ENCODE measurements at regions not wholly inside any gene's neighbourhood (a gene's known extent, or its start where the extent isn't known, plus 50 kb on each side); places are given as distances from the start of the nearest gene placed in this dataset.

DNA sequence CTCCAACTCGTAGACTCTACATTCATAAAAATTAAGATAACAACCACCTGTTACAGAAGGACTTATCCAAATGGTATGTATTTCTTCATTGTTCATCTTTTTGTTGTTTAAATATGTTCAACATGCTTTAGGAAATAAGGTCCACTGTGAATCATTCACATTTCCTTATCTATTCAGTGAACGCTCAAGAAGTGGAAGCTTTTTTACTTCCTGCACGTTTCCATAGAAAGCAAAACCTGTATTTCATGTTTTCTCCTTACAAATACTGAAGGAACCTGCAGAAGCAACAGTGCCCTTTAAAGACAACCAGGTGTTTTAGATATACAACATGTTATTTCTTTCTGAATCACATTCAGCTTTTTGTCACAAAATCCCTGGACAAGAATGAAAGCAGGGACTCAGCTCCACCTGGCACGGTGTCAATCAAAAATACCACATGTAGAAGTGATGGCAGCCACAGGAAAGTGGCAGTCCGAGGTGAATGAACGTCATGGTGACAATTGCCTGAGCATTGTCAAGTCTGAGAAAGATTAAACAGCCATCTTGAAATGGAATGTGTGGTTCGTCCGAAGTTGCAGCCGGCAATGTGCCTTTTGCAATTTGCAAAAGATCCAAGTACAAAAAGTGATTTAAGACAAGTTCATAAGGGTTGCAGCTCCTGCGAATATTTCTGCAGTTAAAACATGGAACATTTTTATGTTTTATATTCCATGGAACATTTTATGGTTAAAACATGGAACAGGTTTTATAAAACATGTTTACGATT lies 66.7 kb upstream of the RIPOR2 start:
- H3K9me3 ChIP-seq (ENCODE audit: control insufficient read depth, low read depth, low read length), result no peaks in the 10 kb centered on the region
- H3K9ac ChIP-seq (ENCODE audit: low read length), result no peak overlapping the region
- H3K36me3 ChIP-seq (ENCODE audit: control insufficient read depth, low read depth, low read length), result no peaks in the 10 kb centered on the region
- no peak overlapping the region for H3K27ac ChIP-seq (ENCODE audit: low read length)
- no peak overlapping the region for H3K4me3 ChIP-seq (ENCODE audit: low read length)
- H3K27me3 ChIP-seq (ENCODE audit: control insufficient read depth, insufficient read depth, low read length), result no peaks in the 10 kb centered on the region
- H3K4me1 ChIP-seq (ENCODE audit: control insufficient read depth, low read depth, low read length), result peaks cover 10% of the 10 kb centered on the region

DNA sequence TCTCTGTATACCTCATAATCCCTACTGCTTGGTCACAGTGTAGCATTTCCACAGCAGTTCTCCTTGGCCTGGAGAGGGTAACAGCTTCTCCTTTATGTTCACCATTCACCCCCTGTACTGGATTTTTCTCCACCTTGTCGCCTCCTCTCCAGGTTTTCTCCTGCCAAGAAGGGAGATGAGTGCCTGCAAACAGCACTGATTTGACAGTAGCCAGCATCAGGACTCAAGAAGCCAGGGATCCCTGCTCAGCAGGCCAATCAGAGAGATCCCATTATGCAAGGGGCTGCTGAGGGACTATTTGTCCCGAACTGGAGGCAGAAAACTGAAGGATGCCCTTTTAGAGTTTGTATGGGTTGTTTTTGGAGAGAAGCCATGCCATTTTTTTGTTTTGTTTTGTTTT lies 68.6 kb upstream of the RIPOR2 start:
- no peaks in the 10 kb centered on the region for H3K36me3 ChIP-seq (ENCODE audit: control insufficient read depth, low read depth, low read length)
- H3K27me3 ChIP-seq (ENCODE audit: control insufficient read depth, insufficient read depth, low read length), result no peaks in the 10 kb centered on the region

GRCh38 chr6:25005010-25005409 lies 69.2 kb upstream of the RIPOR2 start:
- Histone ChIP-seq H3K9me3 (ENCODE audit: control insufficient read depth, low read depth, low read length) (no peaks in the 10 kb centered on the region), H3K9ac (ENCODE audit: low read length) (no peak overlapping the region), H3K4me3 (ENCODE audit: low read length) (no peak overlapping the region), H3K27ac (ENCODE audit: low read length) (no peak overlapping the region), H3K36me3 (ENCODE audit: control insufficient read depth, low read depth, low read length) (no peaks in the 10 kb centered on the region), H3K27me3 (ENCODE audit: control insufficient read depth, insufficient read depth, low read length) (no peaks in the 10 kb centered on the region), H3K4me1 (ENCODE audit: control insufficient read depth, low read depth, low read length) (no peaks in the 10 kb centered on the region)

More for the DNA sequence above, 68.6 kb upstream of the RIPOR2 start:
- Histone ChIP-seq H3K9ac (ENCODE audit: low read length) (no peak overlapping the region), H3K27ac (ENCODE audit: low read length) (no peak overlapping the region), H3K4me3 (ENCODE audit: low read length) (no peak overlapping the region), H3K9me3 (ENCODE audit: control insufficient read depth, low read depth, low read length) (no peaks in the 10 kb centered on the region), H3K4me1 (ENCODE audit: control insufficient read depth, low read depth, low read length) (no peaks in the 10 kb centered on the region)

GRCh38 chr6:25006075-25006474 lies 70.3 kb upstream of the RIPOR2 start:
- Histone ChIP-seq H3K36me3 (ENCODE audit: control insufficient read depth, low read depth, low read length) (no peaks in the 10 kb centered on the region), H3K27me3 (ENCODE audit: control insufficient read depth, insufficient read depth, low read length) (no peaks in the 10 kb centered on the region), H3K9me3 (ENCODE audit: control insufficient read depth, low read depth, low read length) (no peaks in the 10 kb centered on the region), H3K4me3 (ENCODE audit: low read length) (no peak overlapping the region), H3K27ac (ENCODE audit: low read length) (no peak overlapping the region), H3K4me1 (ENCODE audit: control insufficient read depth, low read depth, low read length) (no peaks in the 10 kb centered on the region), H3K9ac (ENCODE audit: low read length) (no peak overlapping the region)

GRCh38 chr6:25006565-25007001 lies 70.8 kb upstream of the RIPOR2 start:
- H3K36me3 ChIP-seq (ENCODE audit: control insufficient read depth, low read depth, low read length), result no peaks in the 10 kb centered on the region
- no peak overlapping the region for H3K9ac ChIP-seq (ENCODE audit: low read length)
- H3K27me3 ChIP-seq (ENCODE audit: control insufficient read depth, insufficient read depth, low read length), result no peaks in the 10 kb centered on the region
- H3K4me3 ChIP-seq (ENCODE audit: low read length), result no peak overlapping the region
- no peak overlapping the region for H3K27ac ChIP-seq (ENCODE audit: low read length)
- no peaks in the 10 kb centered on the region for H3K4me1 ChIP-seq (ENCODE audit: control insufficient read depth, low read depth, low read length)
- no peaks in the 10 kb centered on the region for H3K9me3 ChIP-seq (ENCODE audit: control insufficient read depth, low read depth, low read length)

DNA sequence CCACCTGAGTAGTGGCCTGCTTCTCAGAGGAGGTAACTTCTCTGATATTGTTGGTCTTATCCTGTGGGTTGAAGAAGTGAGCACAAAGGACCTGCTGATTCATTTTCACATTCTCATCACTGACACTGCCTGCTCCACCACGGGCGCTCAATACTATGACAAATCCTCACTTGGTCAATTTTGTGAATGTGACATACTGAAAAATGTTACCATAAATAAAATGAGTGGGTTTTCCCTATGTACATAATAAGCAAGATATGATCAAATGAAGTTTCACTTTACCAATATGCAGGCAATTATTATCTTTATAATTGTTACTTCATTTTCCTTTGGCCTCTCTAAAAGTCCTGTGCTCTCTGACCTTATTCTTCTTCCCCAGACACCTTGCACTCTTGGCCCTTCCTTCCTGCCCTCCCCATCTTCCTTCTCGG lies 71.5 kb upstream of the RIPOR2 start:
- Histone ChIP-seq H3K9ac (ENCODE audit: low read length) (no peak overlapping the region), H3K9me3 (ENCODE audit: control insufficient read depth, low read depth, low read length) (no peaks in the 10 kb centered on the region), H3K27ac (ENCODE audit: low read length) (no peak overlapping the region), H3K4me3 (ENCODE audit: low read length) (no peak overlapping the region), H3K36me3 (ENCODE audit: control insufficient read depth, low read depth, low read length) (no peaks in the 10 kb centered on the region), H3K4me1 (ENCODE audit: control insufficient read depth, low read depth, low read length) (no peaks in the 10 kb centered on the region), H3K27me3 (ENCODE audit: control insufficient read depth, insufficient read depth, low read length) (no peaks in the 10 kb centered on the region)

DNA sequence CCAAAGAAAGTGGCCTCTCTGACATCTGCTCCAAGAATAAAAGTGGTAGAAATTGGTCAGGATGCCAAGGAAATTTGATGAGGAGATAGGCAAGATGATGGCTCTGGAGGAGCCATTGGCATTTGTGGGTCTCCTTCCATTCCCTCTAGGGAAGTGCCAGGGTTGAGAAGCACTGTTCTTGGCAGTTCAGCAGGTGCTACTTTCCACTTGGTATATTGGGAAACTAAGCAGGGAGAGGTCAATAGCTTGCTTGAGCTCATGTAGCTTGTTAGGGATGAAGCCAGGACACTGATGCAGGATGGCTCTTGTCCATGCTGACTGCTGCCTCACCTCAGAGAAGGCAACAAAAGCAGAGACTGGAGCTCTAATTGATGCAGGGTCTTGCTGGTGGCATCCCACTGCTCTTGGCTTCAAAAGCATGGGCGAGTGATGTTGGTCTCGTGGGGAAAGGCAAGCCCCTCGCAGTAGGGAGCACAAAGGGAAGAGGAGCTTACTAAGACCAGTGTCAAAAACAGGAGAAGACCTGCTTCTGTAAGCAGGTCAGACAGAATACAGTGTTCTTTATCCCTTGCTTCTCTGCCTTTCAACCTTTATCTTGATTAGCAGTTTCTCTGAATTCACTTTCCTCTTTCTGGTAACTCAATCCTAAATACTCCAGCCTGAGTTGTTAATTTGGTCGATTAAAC lies 73.1 kb upstream of the RIPOR2 start:
- Histone ChIP-seq H3K9me3 (ENCODE audit: control insufficient read depth, low read depth, low read length) (no peaks in the 10 kb centered on the region), H3K4me3 (ENCODE audit: low read length) (no peak overlapping the region), H3K9ac (ENCODE audit: low read length) (no peak overlapping the region), H3K27me3 (ENCODE audit: control insufficient read depth, insufficient read depth, low read length) (no peaks in the 10 kb centered on the region), H3K27ac (ENCODE audit: low read length) (no peak overlapping the region), H3K36me3 (ENCODE audit: control insufficient read depth, low read depth, low read length) (no peaks in the 10 kb centered on the region), H3K4me1 (ENCODE audit: control insufficient read depth, low read depth, low read length) (no peaks in the 10 kb centered on the region)

DNA sequence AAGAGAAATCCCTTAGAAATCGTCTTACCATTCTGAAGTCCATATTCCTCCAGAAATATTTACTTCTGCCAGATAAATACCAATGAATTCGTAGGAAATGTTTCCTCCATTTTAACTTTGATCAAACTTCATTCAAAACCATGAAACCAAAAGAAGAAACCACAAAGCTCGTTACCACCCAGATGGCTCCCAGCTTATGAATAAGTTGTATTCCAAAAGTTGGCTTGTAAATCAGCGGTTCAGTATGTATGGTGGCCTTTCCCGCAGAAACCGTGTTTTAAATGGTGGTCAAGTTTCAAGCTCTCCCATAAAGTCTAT lies 73.6 kb upstream of the RIPOR2 start:
- no peak overlapping the region for H3K9ac ChIP-seq (ENCODE audit: low read length)
- no peak overlapping the region for H3K4me3 ChIP-seq (ENCODE audit: low read length)
- no peak overlapping the region for H3K27ac ChIP-seq (ENCODE audit: low read length)
- no peaks in the 10 kb centered on the region for H3K4me1 ChIP-seq (ENCODE audit: control insufficient read depth, low read depth, low read length)
- no peaks in the 10 kb centered on the region for H3K27me3 ChIP-seq (ENCODE audit: control insufficient read depth, insufficient read depth, low read length)
- no peaks in the 10 kb centered on the region for H3K9me3 ChIP-seq (ENCODE audit: control insufficient read depth, low read depth, low read length)
- H3K36me3 ChIP-seq (ENCODE audit: control insufficient read depth, low read depth, low read length), result no peaks in the 10 kb centered on the region

DNA sequence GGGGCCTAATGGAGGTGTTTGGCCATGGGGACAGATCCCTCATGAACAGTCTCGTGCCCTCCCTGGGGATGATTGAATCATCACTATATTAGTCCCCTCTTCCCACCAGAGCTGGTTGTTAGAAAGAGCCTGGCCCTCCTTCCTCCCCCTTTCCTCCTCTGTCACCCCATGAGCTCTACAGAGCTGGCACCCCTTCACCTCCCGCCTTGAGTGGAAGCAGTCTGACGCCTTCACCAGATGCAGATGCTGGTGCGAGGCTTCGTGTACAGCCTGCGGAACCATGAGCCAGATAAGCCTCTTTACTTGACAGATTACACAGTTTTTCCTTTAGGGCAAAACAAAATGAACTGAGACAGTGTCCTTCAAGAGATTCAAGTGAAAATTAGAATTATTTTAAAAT lies 74.4 kb upstream of the RIPOR2 start:
- Histone ChIP-seq H3K27me3 (ENCODE audit: control insufficient read depth, insufficient read depth, low read length) (no peaks in the 10 kb centered on the region), H3K9ac (ENCODE audit: low read length) (no peak overlapping the region), H3K36me3 (ENCODE audit: control insufficient read depth, low read depth, low read length) (no peaks in the 10 kb centered on the region), H3K4me3 (ENCODE audit: low read length) (no peak overlapping the region), H3K27ac (ENCODE audit: low read length) (no peak overlapping the region), H3K9me3 (ENCODE audit: control insufficient read depth, low read depth, low read length) (no peaks in the 10 kb centered on the region), H3K4me1 (ENCODE audit: control insufficient read depth, low read depth, low read length) (peaks cover under 1% of the 10 kb centered on the region)

- Histone ChIP-seq H3K27ac (ENCODE audit: low read length) (no peak overlapping the region), H3K27me3 (ENCODE audit: control insufficient read depth, insufficient read depth, low read length) (no peaks in the 10 kb centered on the region), H3K4me3 (ENCODE audit: low read length) (no peak overlapping the region), H3K9me3 (ENCODE audit: control insufficient read depth, low read depth, low read length) (no peaks in the 10 kb centered on the region), H3K4me1 (ENCODE audit: control insufficient read depth, low read depth, low read length) (peaks cover 5% of the 10 kb centered on the region), H3K36me3 (ENCODE audit: control insufficient read depth, low read depth, low read length) (no peaks in the 10 kb centered on the region), H3K9ac (ENCODE audit: low read length) (no peak overlapping the region)
Observed at GRCh38 chr6:25010902-25011625, 75.3 kb upstream of the RIPOR2 start.

GRCh38 chr6:25012657-25013056 lies 76.9 kb upstream of the RIPOR2 start:
- H3K4me3 ChIP-seq (ENCODE audit: low read length), result no peak overlapping the region
- H3K9me3 ChIP-seq (ENCODE audit: control insufficient read depth, low read depth, low read length), result no peaks in the 10 kb centered on the region
- H3K4me1 ChIP-seq (ENCODE audit: control insufficient read depth, low read depth, low read length), result peaks cover 9% of the 10 kb centered on the region
- H3K36me3 ChIP-seq (ENCODE audit: control insufficient read depth, low read depth, low read length), result no peaks in the 10 kb centered on the region
- no peak overlapping the region for H3K9ac ChIP-seq (ENCODE audit: low read length)
- H3K27me3 ChIP-seq (ENCODE audit: control insufficient read depth, insufficient read depth, low read length), result no peaks in the 10 kb centered on the region
- H3K27ac ChIP-seq (ENCODE audit: low read length), result no peak overlapping the region
